ENCODE measurements at regions not wholly inside any gene's neighbourhood (a gene's known extent, or its start where the extent isn't known, plus 50 kb on each side); places are given as distances from the start of the nearest gene placed in this dataset.
A peak's percentile ranks its signal among the peaks of the same experiment; 100 is the strongest.

- Histone ChIP-seq H3K36me3 (no peaks in the 10 kb centered on the region), H3K4me1 (ENCODE audit: low read depth) (no peaks in the 10 kb centered on the region), H3K27me3 (no peaks in the 10 kb centered on the region), H3K9me3 (ENCODE audit: low read depth) (no peaks in the 10 kb centered on the region), H3K4me3 (no peak overlapping the region), H3K27ac (no peak overlapping the region)
- no peak for DNase-seq (ENCODE audit: low read depth in 1 of 2, low spot score in 1 of 2)
- no peak for TF ChIP-seq CTCF (IDR thresholded peaks at IDR 0.05; ENCODE audit: low read depth, low read length)
Observed at GRCh38 chr2:59627599-59627998, 925.9 kb downstream of the BCL11A start.

GRCh38 chr2:59622599-59623308, 930.7 kb downstream of the BCL11A start:
- Histone ChIP-seq H3K27me3 (no peaks in the 10 kb centered on the region), H3K4me1 (ENCODE audit: low read depth) (no peaks in the 10 kb centered on the region), H3K36me3 (no peaks in the 10 kb centered on the region), H3K9me3 (ENCODE audit: low read depth) (no peaks in the 10 kb centered on the region), H3K27ac (no peak overlapping the region), H3K4me3 (no peak overlapping the region)
- DNase-seq (ENCODE audit: low read depth in 1 of 2, low spot score in 1 of 2) = no peak
- no peak for TF ChIP-seq CTCF (IDR thresholded peaks at IDR 0.05; ENCODE audit: low read depth, low read length)

GRCh38 chr2:59604123-59604522, 949.3 kb downstream of the BCL11A start:
- TF ChIP-seq CTCF (IDR thresholded peaks at IDR 0.05; ENCODE audit: low read depth, low read length) = no peak
- H3K9me3 ChIP-seq (ENCODE audit: low read depth) = no peaks in the 10 kb centered on the region
- no peaks in the 10 kb centered on the region for H3K36me3 ChIP-seq
- H3K27me3 ChIP-seq = no peaks in the 10 kb centered on the region
- no peak overlapping the region for H3K27ac ChIP-seq
- H3K4me1 ChIP-seq (ENCODE audit: low read depth) = no peaks in the 10 kb centered on the region
- DNase-seq (ENCODE audit: low read depth in 1 of 2, low spot score in 1 of 2) = no peak
- H3K4me3 ChIP-seq = no peak overlapping the region

- TF ChIP-seq CTCF (IDR thresholded peaks at IDR 0.05; ENCODE audit: low read depth, low read length) = no peak
- no peak for DNase-seq (ENCODE audit: low read depth in 1 of 2, low spot score in 1 of 2)
- H3K27ac ChIP-seq = no peak overlapping the region
- H3K27me3 ChIP-seq = no peaks in the 10 kb centered on the region
- no peaks in the 10 kb centered on the region for H3K36me3 ChIP-seq
- H3K9me3 ChIP-seq (ENCODE audit: low read depth) = no peaks in the 10 kb centered on the region
- no peak overlapping the region for H3K4me3 ChIP-seq
- peaks cover 16% of the 10 kb centered on the region for H3K4me1 ChIP-seq (ENCODE audit: low read depth)
Observed at GRCh38 chr2:59594671-59595222, 958.7 kb downstream of the BCL11A start.

GRCh38 chr2:59590798-59591197, 962.7 kb downstream of the BCL11A start:
- no peak overlapping the region for H3K4me3 ChIP-seq
- peaks cover 43% of the 10 kb centered on the region for H3K4me1 ChIP-seq (ENCODE audit: low read depth)
- H3K27ac ChIP-seq = peak overlapping the region; percentile 67
- TF ChIP-seq CTCF (IDR thresholded peaks at IDR 0.05; ENCODE audit: low read depth, low read length) = no peak
- H3K9me3 ChIP-seq (ENCODE audit: low read depth) = no peaks in the 10 kb centered on the region
- H3K27me3 ChIP-seq = no peaks in the 10 kb centered on the region
- no peaks in the 10 kb centered on the region for H3K36me3 ChIP-seq
- no peak for DNase-seq (ENCODE audit: low read depth in 1 of 2, low spot score in 1 of 2)
